Mesenteric fat pad (tissue), 1 donor: ENCODE measurements at regions not wholly inside any gene's neighbourhood (a gene's known extent, or its start where the extent isn't known, plus 50 kb on each side); places are given as distances from the start of the nearest gene placed in this dataset.
"Not testable (repeated sequence)": the region's sequence is repeated elsewhere in the genome, so short reads cannot be mapped to it uniquely, and the experiment has no call there.

Source experiments
- DNase-seq: peaks from one replicate; pipeline ENCODE4 v3.0.0-alpha.2; 2020; ENCODE audit warnings: low spot score
- donor health status: DM: yes; HTN: yes; CAD: no.

- not testable (repeated sequence) for DNase-seq
Measured at GRCh38 chr9:63289971-63290370, 1995.0 kb downstream of the FOXD4L5 start.
